Astrocyte of the spinal cord (primary cell): ENCODE measurements at regions not wholly inside any gene's neighbourhood (a gene's known extent, or its start where the extent isn't known, plus 50 kb on each side); places are given as distances from the start of the nearest gene placed in this dataset.

ENCODE experiments used
- DNase-seq: peaks from one replicate; pipeline ENCODE4 v3.0.0; 2011; ENCODE audit warnings: low read depth, low spot score
- H3K4me3 ChIP-seq: 2 replicates; pipeline ENCODE4 v1.5.1; 2011; ENCODE audit warnings: low read depth, mild to moderate bottlenecking, low read length, moderate library complexity
- CTCF ChIP-seq: IDR thresholded peaks from 2 replicates; pipeline ENCODE4 v1.5.1; 2012; ENCODE audit warnings: low read depth, mild to moderate bottlenecking, low read length, inconsistent platforms
- in situ Hi-C: cut with HindIII; loops from 2 replicates; pipeline ENCODE4 v1.10.0; 2017; ENCODE audit warnings: low sequenced_read_pairs

- TF ChIP-seq CTCF: peak; percentile 59
- no peak for DNase-seq
- in situ Hi-C loops: no loop called here
- H3K4me3 ChIP-seq: no peak overlapping the region
Observed at GRCh38 chr14:53325176-53325806, 172.2 kb upstream of the DDHD1 start.

- no peak overlapping the region for H3K4me3 ChIP-seq
- TF ChIP-seq CTCF: no peak
- in situ Hi-C loops: no loop called here
- no peak for DNase-seq
Observed at GRCh38 chr14:53316504-53316903, 163.4 kb upstream of the DDHD1 start.

GRCh38 chr14:53310412-53310811 lies 157.3 kb upstream of the DDHD1 start:
- in situ Hi-C loops: no loop called here
- no peak for TF ChIP-seq CTCF
- no peak overlapping the region for H3K4me3 ChIP-seq
- no peak for DNase-seq

GRCh38 chr14:53306911-53307310 lies 153.8 kb upstream of the DDHD1 start:
- in situ Hi-C loops: no loop called here
- DNase-seq: peak; percentile 63
- H3K4me3 ChIP-seq: no peak overlapping the region
- no peak for TF ChIP-seq CTCF

GRCh38 chr14:53306267-53306721 lies 153.2 kb upstream of the DDHD1 start:
- peak; percentile 70 for DNase-seq
- peak overlapping the region; percentile 42 for H3K4me3 ChIP-seq

GRCh38 chr14:53304726-53305381 lies 151.7 kb upstream of the DDHD1 start:
- no peak overlapping the region for H3K4me3 ChIP-seq
- DNase-seq: peak; percentile 19
- no peak for TF ChIP-seq CTCF
- in situ Hi-C loops: no loop called here

More at GRCh38 chr14:53306267-53306721, 153.2 kb upstream of the DDHD1 start:
- peak; percentile 75 for TF ChIP-seq CTCF
- in situ Hi-C loops: no loop called here
